Karpas-422 (cell line): ENCODE measurements at regions not wholly inside any gene's neighbourhood (a gene's known extent, or its start where the extent isn't known, plus 50 kb on each side); places are given as distances from the start of the nearest gene placed in this dataset.

Experiments used
- DNase-seq: peaks from one replicate; pipeline ENCODE4 v3.0.0-alpha.2; 2015
- H2AFZ ChIP-seq: fragments of 200-600 bp; sonication (generic); 2 replicates; pipeline ENCODE4 v1.6.1; 2014; ENCODE audit warnings: antibody characterized with exemption, low read length, mixed read lengths
- H3K27ac ChIP-seq: fragments of 200-600 bp; sonication (generic); 2 replicates; pipeline ENCODE4 v1.5.1; 2014; ENCODE audit warnings: mild to moderate bottlenecking, low read length, moderate library complexity
- H3K27me3 ChIP-seq: fragments of 200-600 bp; sonication (generic); 2 replicates; pipeline ENCODE4 v1.6.1; 2014; ENCODE audit warnings: low read length, mixed read lengths
- H3K36me3 ChIP-seq: fragments of 200-600 bp; sonication (generic); 2 replicates; pipeline ENCODE4 v1.6.1; 2014; ENCODE audit warnings: low read length, mixed read lengths; ENCODE audit not compliant: insufficient read depth
- H3K4me1 ChIP-seq: fragments of 200-600 bp; sonication (generic); 2 replicates; pipeline ENCODE4 v1.6.1; 2014; ENCODE audit warnings: mild to moderate bottlenecking, low read length, mixed read lengths
- H3K4me2 ChIP-seq: fragments of 200-600 bp; sonication (generic); 2 replicates; pipeline ENCODE4 v1.6.1; 2014; ENCODE audit warnings: low read length, low read depth, mild to moderate bottlenecking; ENCODE audit not compliant: poor library complexity, severe bottlenecking
- H3K4me3 ChIP-seq: fragments of 200-600 bp; sonication (generic); 2 replicates; pipeline ENCODE4 v1.5.1; 2014; ENCODE audit warnings: mild to moderate bottlenecking, antibody characterized with exemption, low read length, mixed read lengths
- H3K79me2 ChIP-seq: fragments of 200-600 bp; sonication (generic); 2 replicates; pipeline ENCODE4 v1.6.1; 2014; ENCODE audit warnings: mild to moderate bottlenecking, low read length, mixed read lengths
- H3K9ac ChIP-seq: fragments of 200-600 bp; sonication (generic); 2 replicates; pipeline ENCODE4 v1.6.0; 2014; ENCODE audit warnings: low read length
- H3K9me2 ChIP-seq: fragments of 200-600 bp; sonication (generic), shearing (Covaris generic); replicated peaks from 2 replicates; pipeline ENCODE4 v1.6.0; 2014; ENCODE audit warnings: mild to moderate bottlenecking, low read length, moderate library complexity; ENCODE audit not compliant: insufficient read depth
- H3K9me3 ChIP-seq: fragments of 300-700, 200-600 bp; sonication (generic); 2 replicates; pipeline ENCODE4 v1.6.1; 2014; ENCODE audit warnings: low read length, mixed read lengths
- H4K20me1 ChIP-seq: fragments of 200-600 bp; sonication (generic); 2 replicates; pipeline ENCODE4 v1.6.1; 2014; ENCODE audit warnings: mild to moderate bottlenecking, antibody characterized with exemption, low read length, low read depth; ENCODE audit not compliant: insufficient read depth

DNA sequence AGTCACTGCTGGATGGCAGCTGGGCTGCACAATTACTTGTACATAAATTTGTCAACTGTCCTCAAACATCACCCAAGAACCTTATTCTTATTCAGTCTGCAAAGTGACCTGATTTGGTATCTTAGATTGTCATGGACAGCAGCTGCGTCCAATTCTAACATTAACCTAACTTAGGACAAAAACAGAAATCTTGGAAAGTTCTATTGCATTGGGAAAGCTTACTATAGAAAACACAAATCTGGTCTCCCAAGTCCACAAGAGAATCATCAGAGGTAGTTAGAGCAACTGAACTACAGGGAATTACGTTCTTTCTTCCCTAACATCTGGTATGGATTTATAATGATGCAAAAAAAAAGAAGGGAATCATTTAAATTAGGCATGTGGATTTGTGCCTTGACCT lies 283.9 kb downstream of the NR2F1-AS1 start:
- no peak overlapping the region for H3K9ac ChIP-seq
- no peak overlapping the region for H3K4me2 ChIP-seq
- no peaks in the 10 kb centered on the region for H3K36me3 ChIP-seq
- no peak overlapping the region for H3K4me3 ChIP-seq
- no peak overlapping the region for H2AFZ ChIP-seq
- no peak overlapping the region for H3K27ac ChIP-seq
- no peaks in the 10 kb centered on the region for H3K9me3 ChIP-seq
- H3K4me1 ChIP-seq: no peaks in the 10 kb centered on the region
- H4K20me1 ChIP-seq: no peaks in the 10 kb centered on the region
- DNase-seq: no peak
- no peaks in the 10 kb centered on the region for H3K9me2 ChIP-seq
- H3K27me3 ChIP-seq: no peaks in the 10 kb centered on the region
- no peaks in the 10 kb centered on the region for H3K79me2 ChIP-seq

DNA sequence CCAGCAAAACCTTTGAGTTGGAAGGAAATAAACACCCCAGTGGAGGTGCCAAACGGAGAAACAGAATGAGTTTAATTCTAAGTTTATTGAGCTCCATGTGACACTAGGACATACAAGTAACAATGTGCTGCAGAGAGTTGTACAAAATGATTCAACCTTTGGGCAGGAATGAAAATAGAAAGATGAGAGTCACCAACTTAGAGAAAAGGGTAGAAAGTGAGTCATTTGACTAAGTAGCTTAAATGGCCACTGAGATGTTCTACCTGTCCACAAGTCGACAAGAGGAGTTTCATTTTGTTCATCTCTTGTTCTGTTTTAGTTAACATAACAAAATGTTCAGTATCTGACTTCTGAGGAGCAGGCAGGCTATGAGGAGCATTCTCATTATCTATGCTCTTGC lies 284.7 kb downstream of the NR2F1-AS1 start:
- no peak for DNase-seq
- H3K36me3 ChIP-seq: no peaks in the 10 kb centered on the region
- H3K9ac ChIP-seq: no peak overlapping the region
- no peaks in the 10 kb centered on the region for H3K79me2 ChIP-seq
- H3K4me2 ChIP-seq: no peak overlapping the region
- H4K20me1 ChIP-seq: no peaks in the 10 kb centered on the region
- no peak overlapping the region for H3K27ac ChIP-seq
- no peaks in the 10 kb centered on the region for H3K27me3 ChIP-seq
- no peaks in the 10 kb centered on the region for H3K9me2 ChIP-seq
- no peak overlapping the region for H3K4me3 ChIP-seq
- no peak overlapping the region for H2AFZ ChIP-seq
- no peaks in the 10 kb centered on the region for H3K4me1 ChIP-seq
- H3K9me3 ChIP-seq: no peaks in the 10 kb centered on the region

- no peak overlapping the region for H3K9ac ChIP-seq
- no peaks in the 10 kb centered on the region for H3K79me2 ChIP-seq
- no peak overlapping the region for H3K4me3 ChIP-seq
- no peaks in the 10 kb centered on the region for H3K27me3 ChIP-seq
- H3K27ac ChIP-seq: no peak overlapping the region
- no peak for DNase-seq
- no peaks in the 10 kb centered on the region for H4K20me1 ChIP-seq
- no peaks in the 10 kb centered on the region for H3K9me2 ChIP-seq
- H3K36me3 ChIP-seq: no peaks in the 10 kb centered on the region
- no peak overlapping the region for H2AFZ ChIP-seq
- no peaks in the 10 kb centered on the region; the same call in 1 of the 2 replicates for H3K9me3 ChIP-seq
- H3K4me1 ChIP-seq: no peaks in the 10 kb centered on the region
- H3K4me2 ChIP-seq: no peak overlapping the region
Observed at GRCh38 chr5:93294996-93295395, 286.0 kb downstream of the NR2F1-AS1 start.

DNA sequence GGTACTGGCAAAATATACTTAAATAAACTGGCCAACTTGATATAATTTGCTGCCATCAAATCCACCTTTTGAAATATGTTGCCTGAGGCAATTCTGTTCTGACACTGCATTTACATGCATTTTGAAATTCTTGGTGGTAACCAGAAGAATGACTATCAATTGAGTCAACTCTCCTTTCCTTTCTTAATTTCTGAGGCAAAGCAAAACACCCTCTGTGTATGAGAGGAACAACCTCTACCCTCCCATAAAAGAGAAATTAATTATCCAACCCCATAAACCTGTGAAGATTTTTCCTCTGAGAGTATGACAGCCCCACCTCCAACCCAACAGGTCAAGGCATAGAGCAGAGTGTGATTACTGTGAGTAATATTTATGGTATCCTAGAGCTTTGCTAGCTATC lies 286.8 kb downstream of the NR2F1-AS1 start:
- Histone ChIP-seq H3K4me1 (no peaks in the 10 kb centered on the region), H3K9me2 (no peaks in the 10 kb centered on the region), H3K9ac (no peak overlapping the region), H3K4me2 (no peak overlapping the region), H4K20me1 (no peaks in the 10 kb centered on the region), H3K36me3 (no peaks in the 10 kb centered on the region), H3K4me3 (no peak overlapping the region), H3K27ac (no peak overlapping the region), H2AFZ (no peak overlapping the region), H3K27me3 (no peaks in the 10 kb centered on the region), H3K79me2 (no peaks in the 10 kb centered on the region), H3K9me3 (no peaks in the 10 kb centered on the region; the same call in 1 of the 2 replicates)
- DNase-seq: no peak

DNA sequence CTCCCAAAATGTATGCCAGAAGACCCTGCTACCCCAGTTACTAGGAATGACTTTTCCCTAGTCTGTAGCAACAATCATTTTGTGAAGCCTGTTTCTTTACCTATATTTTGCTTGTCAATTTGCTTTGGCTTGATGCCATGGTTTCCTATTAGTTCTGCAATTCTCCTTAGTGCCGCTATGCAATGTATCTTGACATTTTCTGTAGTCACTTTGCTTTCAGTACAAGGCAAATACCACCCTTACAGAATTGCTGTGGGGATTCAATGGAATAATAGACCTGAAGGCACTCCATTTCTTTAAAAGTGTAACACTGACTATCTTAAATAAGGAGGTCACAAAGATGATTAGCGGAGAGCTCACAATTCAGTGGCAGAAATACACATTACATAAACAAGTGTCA lies 291.1 kb downstream of the NR2F1-AS1 start:
- Histone ChIP-seq H3K36me3 (no peaks in the 10 kb centered on the region), H3K9me3 (no peaks in the 10 kb centered on the region; the same call in 1 of the 2 replicates), H2AFZ (no peak overlapping the region), H3K27me3 (no peaks in the 10 kb centered on the region), H3K9ac (no peak overlapping the region), H3K27ac (no peak overlapping the region), H3K4me2 (no peak overlapping the region), H3K9me2 (no peaks in the 10 kb centered on the region), H3K4me1 (no peaks in the 10 kb centered on the region), H3K79me2 (no peaks in the 10 kb centered on the region), H4K20me1 (no peaks in the 10 kb centered on the region), H3K4me3 (no peak overlapping the region)
- DNase-seq: no peak

DNA sequence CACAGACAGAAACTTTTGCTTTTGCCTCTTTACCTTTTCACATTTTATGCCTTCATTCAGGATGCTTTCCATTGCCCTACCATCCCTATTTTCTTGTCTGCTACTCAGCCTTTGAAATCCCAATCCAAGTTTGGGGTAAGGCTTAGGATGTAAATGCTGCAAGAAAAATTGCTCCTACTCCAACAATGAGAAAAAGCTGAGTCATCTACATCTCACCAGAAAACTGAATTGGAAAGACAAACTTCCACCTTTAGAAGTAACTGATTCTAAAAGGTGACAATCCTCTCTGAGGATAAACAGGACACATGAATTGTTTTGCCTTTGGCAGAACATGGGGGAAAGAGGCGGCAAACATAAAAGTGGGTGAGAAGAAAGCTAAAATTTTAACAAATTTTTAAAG lies 295.6 kb downstream of the NR2F1-AS1 start:
- Histone ChIP-seq H4K20me1 (no peaks in the 10 kb centered on the region), H3K9me2 (no peaks in the 10 kb centered on the region), H3K27me3 (no peaks in the 10 kb centered on the region), H3K27ac (no peak overlapping the region), H3K79me2 (no peaks in the 10 kb centered on the region), H3K36me3 (no peaks in the 10 kb centered on the region), H3K4me2 (no peak overlapping the region), H3K4me3 (no peak overlapping the region), H2AFZ (no peak overlapping the region), H3K9me3 (no peaks in the 10 kb centered on the region), H3K9ac (no peak overlapping the region), H3K4me1 (no peaks in the 10 kb centered on the region)
- DNase-seq: no peak

- Histone ChIP-seq H3K4me3 (no peak overlapping the region), H3K9me3 (no peaks in the 10 kb centered on the region), H4K20me1 (no peaks in the 10 kb centered on the region), H3K27ac (no peak overlapping the region), H3K27me3 (no peaks in the 10 kb centered on the region), H3K79me2 (no peaks in the 10 kb centered on the region), H3K4me2 (no peak overlapping the region), H3K4me1 (no peaks in the 10 kb centered on the region), H3K9me2 (no peaks in the 10 kb centered on the region), H2AFZ (no peak overlapping the region), H3K9ac (no peak overlapping the region), H3K36me3 (no peaks in the 10 kb centered on the region)
- no peak for DNase-seq
Observed at GRCh38 chr5:93281980-93282772, 298.8 kb downstream of the NR2F1-AS1 start.

- Histone ChIP-seq H3K4me3 (no peak overlapping the region), H3K27me3 (no peaks in the 10 kb centered on the region), H3K4me2 (no peak overlapping the region), H3K4me1 (no peaks in the 10 kb centered on the region), H3K9me2 (no peaks in the 10 kb centered on the region), H3K27ac (no peak overlapping the region), H3K9me3 (peaks cover 3% of the 10 kb centered on the region; the same call in 1 of the 2 replicates), H2AFZ (no peak overlapping the region), H3K79me2 (no peaks in the 10 kb centered on the region), H4K20me1 (no peaks in the 10 kb centered on the region), H3K36me3 (no peaks in the 10 kb centered on the region), H3K9ac (no peak overlapping the region)
- no peak for DNase-seq
Observed at GRCh38 chr5:93280518-93280917, 300.5 kb downstream of the NR2F1-AS1 start.
